H1 (cell line): ENCODE measurements at regions not wholly inside any gene's neighbourhood (a gene's known extent, or its start where the extent isn't known, plus 50 kb on each side); places are given as distances from the start of the nearest gene placed in this dataset.

Source experiments
- CTCF ChIA-PET: fragments of 300-600 bp; sonication (Branson Sonifier 250); formaldehyde crosslinking; loops from one replicate; lab custom pipeline; 2021; ENCODE audit not compliant: partially characterized antibody; lab: Charles Lee
- POLR2A ChIA-PET: fragments of 300-600 bp; sonication (Branson Sonifier 250); formaldehyde crosslinking; loops from one replicate; lab custom pipeline; 2021; ENCODE audit warnings: inconsistent platforms; ENCODE audit not compliant: partially characterized antibody; lab: Charles Lee
- DNase-seq, 2 experiments: peaks; one replicate each; pipeline versions ENCODE4 v3.0.0 to v3.0.0-alpha.2; 2010 to 2022; ENCODE audit warnings: low spot score in 2 of 2, low read depth in 1 of 2, mixed read lengths in 1 of 2
- FAIRE-seq: peaks from 2 replicates; lab custom pipeline; 2011; peaks lifted over from hg19 to GRCh38; lab: Jason Lieb, UNC
- H2AFZ ChIP-seq: 2 replicates; pipeline ENCODE4 v1.8.1; 2012; ENCODE audit warnings: low read length, inconsistent platforms
- H2AK5ac ChIP-seq: 2 replicates; pipeline ENCODE4 v1.6.1; 2013; ENCODE audit warnings: low read depth, low read length
- H2BK120ac ChIP-seq: replicated peaks from 2 replicates; pipeline ENCODE3; 2013; ENCODE audit warnings: low read depth, low read length, inconsistent platforms
- H2BK12ac ChIP-seq: 2 replicates; pipeline ENCODE4 v1.6.1; 2013; ENCODE audit warnings: low read depth, low read length
- H2BK15ac ChIP-seq: 2 replicates; pipeline ENCODE4 v1.6.1; 2013; ENCODE audit warnings: low read length
- H2BK20ac ChIP-seq: 2 replicates; pipeline ENCODE4 v1.6.1; 2013; ENCODE audit warnings: low read length
- H2BK5ac ChIP-seq: 2 replicates; pipeline ENCODE4 v1.6.1; 2013; ENCODE audit warnings: low read depth, low read length
- H3K14ac ChIP-seq: 2 replicates; pipeline ENCODE4 v1.6.1; 2013; ENCODE audit warnings: inconsistent platforms; ENCODE audit not compliant: insufficient read length
- H3K18ac ChIP-seq: 2 replicates; pipeline ENCODE4 v1.6.1; 2013; ENCODE audit warnings: low read length; ENCODE audit errors: extremely low read depth
- H3K23ac ChIP-seq: 2 replicates; pipeline ENCODE4 v1.6.1; 2013; ENCODE audit warnings: inconsistent platforms; ENCODE audit not compliant: insufficient read length
- H3K23me2 ChIP-seq: 2 replicates; pipeline ENCODE4 v1.6.1; 2013; ENCODE audit warnings: low read depth, low read length
- H3K27ac ChIP-seq: 2 replicates; pipeline ENCODE4 v1.6.1; 2011; ENCODE audit warnings: low read depth, low read length, inconsistent platforms
- H3K27me3 ChIP-seq, 4 experiments: replicated peaks in 1 of 4; 1 replicate in 1 of 4; 2 replicates in 3 of 4; pipeline versions ENCODE4 v1.6.1 to v1.8.1; 2011 to 2013; ENCODE audit warnings: low read length in 3 of 4, mild to moderate bottlenecking in 3 of 4, inconsistent platforms in 2 of 4, mixed read lengths in 2 of 4, moderate library complexity in 1 of 4; ENCODE audit not compliant: control insufficient read depth in 3 of 4, insufficient read depth in 3 of 4; ENCODE audit errors: extremely low read depth in 1 of 4
- H3K36me3 ChIP-seq, 4 experiments: 2 replicates each; pipeline versions ENCODE4 v1.6.1 to v1.8.1; 2011 to 2013; ENCODE audit warnings: mild to moderate bottlenecking in 4 of 4, low read length in 3 of 4, moderate library complexity in 2 of 4, control low read depth in 1 of 4, inconsistent platforms in 1 of 4; ENCODE audit not compliant: insufficient read depth in 4 of 4, control insufficient read depth in 2 of 4
- H3K4ac ChIP-seq: replicated peaks from 2 replicates; pipeline ENCODE3; 2013; ENCODE audit warnings: low read length, low read depth, mixed read lengths, inconsistent platforms; ENCODE audit not compliant: insufficient read length
- H3K4me1 ChIP-seq, 4 experiments: replicated peaks in 1 of 4; 1 replicate in 1 of 4; 2 replicates in 3 of 4; pipeline versions ENCODE4 v1.6.1 to v1.8.1; 2011 to 2013; ENCODE audit warnings: low read length in 3 of 4, inconsistent platforms in 2 of 4, mixed read lengths in 1 of 4; ENCODE audit not compliant: insufficient read depth in 4 of 4, control insufficient read depth in 3 of 4
- H3K4me2 ChIP-seq, 2 experiments: 2 replicates each; pipeline versions ENCODE4 v1.6.1 to v1.8.1; 2011 to 2013; ENCODE audit warnings: low read depth in 2 of 2, low read length in 2 of 2, control low read depth in 1 of 2, inconsistent platforms in 1 of 2, mild to moderate bottlenecking in 1 of 2; ENCODE audit not compliant: insufficient read depth in 1 of 2
- H3K4me3 ChIP-seq, 4 experiments: fragments of 200-600, 300-600 bp in 1 of 4; sonication (generic), shearing (Covaris generic), sonication (Bioruptor Twin) in 1 of 4; 2 replicates each; pipeline versions ENCODE4 v1.5.1 to v1.8.1; 2011 to 2016; ENCODE audit warnings: low read length in 4 of 4, low read depth in 3 of 4, control low read depth in 2 of 4, inconsistent platforms in 2 of 4, mild to moderate bottlenecking in 2 of 4, mixed read lengths in 1 of 4, moderate library complexity in 1 of 4; ENCODE audit not compliant: insufficient read depth in 2 of 4; ENCODE audit errors: extremely low read depth in 1 of 4
- H3K56ac ChIP-seq: replicated peaks from 2 replicates; pipeline ENCODE3; 2013; ENCODE audit warnings: low read depth, mild to moderate bottlenecking, mixed read lengths, low read length, inconsistent platforms; ENCODE audit not compliant: insufficient read length
- H3K79me1 ChIP-seq: 2 replicates; pipeline ENCODE4 v1.6.1; 2013; ENCODE audit warnings: low read depth, low read length, control low read depth
- H3K79me2 ChIP-seq, 2 experiments: 2 replicates each; pipeline versions ENCODE4 v1.6.1 to v1.8.1; 2012 to 2013; ENCODE audit warnings: low read length in 2 of 2, mild to moderate bottlenecking in 2 of 2, inconsistent platforms in 1 of 2; ENCODE audit not compliant: insufficient read depth in 2 of 2, control insufficient read depth in 1 of 2
- H3K9ac ChIP-seq, 4 experiments: replicated peaks in 1 of 4; 1 replicate in 1 of 4; 2 replicates in 3 of 4; pipeline versions ENCODE4 v1.6.1 to v1.8.1; 2011 to 2013; ENCODE audit warnings: low read depth in 3 of 4, low read length in 3 of 4, control low read depth in 2 of 4, mild to moderate bottlenecking in 2 of 4, moderate library complexity in 2 of 4, inconsistent platforms in 1 of 4; ENCODE audit errors: extremely low read depth in 1 of 4
- H3K9me3 ChIP-seq, 2 experiments: 2 replicates each; pipeline versions ENCODE4 v1.6.1 to v1.8.1; 2012 to 2013; ENCODE audit warnings: mild to moderate bottlenecking in 2 of 2, moderate library complexity in 2 of 2, control low read depth in 1 of 2, inconsistent platforms in 1 of 2, low read depth in 1 of 2, low read length in 1 of 2, mixed read lengths in 1 of 2; ENCODE audit not compliant: insufficient read depth in 2 of 2
- H4K20me1 ChIP-seq, 2 experiments: replicated peaks in 1 of 2; 2 replicates each; pipeline versions ENCODE3 to v1.8.1; 2011 to 2013; ENCODE audit warnings: inconsistent platforms in 2 of 2, low read length in 2 of 2, mild to moderate bottlenecking in 1 of 2; ENCODE audit not compliant: insufficient read depth in 2 of 2, control insufficient read depth in 1 of 2
- H4K5ac ChIP-seq: 2 replicates; pipeline ENCODE4 v1.6.1; 2013; ENCODE audit warnings: low read length, low read depth, mixed read lengths, inconsistent platforms; ENCODE audit not compliant: insufficient read length
- H4K8ac ChIP-seq: 2 replicates; pipeline ENCODE4 v1.8.0; 2013; ENCODE audit warnings: mild to moderate bottlenecking, moderate library complexity, low read length, inconsistent platforms; ENCODE audit not compliant: insufficient read depth; ENCODE audit errors: extremely low read depth
- H4K91ac ChIP-seq: replicated peaks from 2 replicates; pipeline ENCODE3; 2013; ENCODE audit warnings: low read length, mixed read lengths, inconsistent platforms; ENCODE audit not compliant: insufficient read length
- NRF1 ChIP-seq: IDR thresholded peaks from 2 replicates; pipeline ENCODE4 v1.6.1; 2011; ENCODE audit warnings: mild to moderate bottlenecking, low read depth, low read length, improper control_type of control experiment
- WGBS, 2 experiments: shearing (Covaris generic) in 1 of 2; methylation state at CpG; one replicate each; pipeline versions ENCODE4 v1.1.6 to v1.1.7; 2013 to 2015; ENCODE audit warnings: low lambda C conversion rate in 2 of 2, mixed read lengths in 2 of 2, inconsistent platforms in 1 of 2, low coverage in 1 of 2, missing lambda C conversion rate in 1 of 2; ENCODE audit not compliant: insufficient replicate concordance in 2 of 2, insufficient coverage in 1 of 2, insufficient read length in 1 of 2; ENCODE audit errors: extremely low coverage in 1 of 2, missing lambda C conversion rate in 1 of 2; 5-methylcytosine and 5-hydroxymethylcytosine counted together
- TF ChIP-seq, protein P1 (sequence below): IDR thresholded peaks from 2 replicates; pipeline ENCODE4 v1.6.1; 2012; ENCODE audit warnings: inconsistent platforms

DNA sequence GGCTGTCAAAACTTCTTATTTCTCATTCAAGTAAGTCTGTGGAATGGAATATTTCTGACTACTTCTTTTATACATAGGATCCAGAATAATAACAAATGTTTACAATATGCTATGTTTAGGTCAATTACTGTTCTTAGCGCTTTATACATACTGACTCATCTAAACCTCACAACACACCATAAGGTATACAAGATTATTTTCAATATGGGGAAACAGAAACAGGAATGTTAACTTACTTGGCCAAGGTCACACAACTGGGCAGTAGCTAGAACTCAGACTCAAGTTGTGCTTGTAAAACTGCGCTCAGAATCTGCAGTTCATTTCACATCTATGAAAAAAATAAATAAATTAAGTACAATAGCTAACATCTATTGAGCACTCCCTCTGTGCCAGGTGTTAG lies 168.0 kb downstream of the GNAI1 start:
- Histone ChIP-seq H3K4me2 (no peak overlapping the region), H3K23ac (no peak overlapping the region), H2AFZ (no peak overlapping the region), H3K4me1 (no peaks in the 10 kb centered on the region), H3K23me2 (no peaks in the 10 kb centered on the region)
- 76% methylated on average over 2 of the region's 2 CpGs; no CpG with 5 or more reads in 1 of the 2 experiments for WGBS, 2 experiments
- TF ChIP-seq, protein P1, sequence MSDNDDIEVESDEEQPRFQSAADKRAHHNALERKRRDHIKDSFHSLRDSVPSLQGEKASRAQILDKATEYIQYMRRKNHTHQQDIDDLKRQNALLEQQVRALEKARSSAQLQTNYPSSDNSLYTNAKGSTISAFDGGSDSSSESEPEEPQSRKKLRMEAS: no peak
- TF ChIP-seq NRF1: no peak
- TF ChIP-seq, all 59 proteins: peak for 0
- no peak overlapping the region for H2BK120ac ChIP-seq
- no peaks in the 10 kb centered on the region for H3K36me3 ChIP-seq
- no peak overlapping the region for H2BK12ac ChIP-seq
- H4K5ac ChIP-seq: no peak overlapping the region
- CTCF ChIA-PET: interaction anchor here (1.1 to 1.4 kb wide), 4 partner anchors 9 to 207 kb away, joined by 3 to 6 read pairs (median 4); no protein-coding TSS in a partner anchor
- H4K91ac ChIP-seq: no peak overlapping the region
- no peak overlapping the region for H4K8ac ChIP-seq
- no peak overlapping the region for H3K4ac ChIP-seq
- no peak overlapping the region for H3K18ac ChIP-seq
- no peak overlapping the region for H2BK20ac ChIP-seq
- POLR2A ChIA-PET: no interaction called here
- no peak for FAIRE-seq
- H3K9me3 ChIP-seq: no peaks in the 10 kb centered on the region
- H3K4me3 ChIP-seq: no peak overlapping the region
- H3K79me1 ChIP-seq: no peaks in the 10 kb centered on the region
- H3K56ac ChIP-seq: no peak overlapping the region
- no peak overlapping the region for H3K9ac ChIP-seq
- no peak overlapping the region for H2BK5ac ChIP-seq
- no peak overlapping the region for H3K27ac ChIP-seq
- no peak overlapping the region for H2BK15ac ChIP-seq
- no peak for DNase-seq
- no peak overlapping the region for H3K14ac ChIP-seq
- H3K27me3 ChIP-seq: peaks cover 15 to 31% (median 22%) of the 10 kb centered on the region in 4 experiments; a peak in 6 of 7 replicates
- H2AK5ac ChIP-seq: no peak overlapping the region
- no peaks in the 10 kb centered on the region for H3K79me2 ChIP-seq
- no peaks in the 10 kb centered on the region for H4K20me1 ChIP-seq
